Mesendoderm (in vitro differentiated cells): ENCODE measurements at regions not wholly inside any gene's neighbourhood (a gene's known extent, or its start where the extent isn't known, plus 50 kb on each side); places are given as distances from the start of the nearest gene placed in this dataset.

Experiments used
- DNase-seq: peaks from one replicate; pipeline ENCODE4 v3.0.0; 2013
- H2AK5ac ChIP-seq: 2 replicates; pipeline ENCODE4 v1.6.1; 2013; ENCODE audit warnings: low read length, inconsistent platforms
- H2BK120ac ChIP-seq: 2 replicates; pipeline ENCODE4 v1.6.1; 2013; ENCODE audit warnings: low read depth, mild to moderate bottlenecking, low read length, moderate library complexity, mixed read lengths
- H2BK15ac ChIP-seq: replicated peaks from 2 replicates; pipeline ENCODE4 v1.6.1; 2013; ENCODE audit warnings: low read depth, mild to moderate bottlenecking, moderate library complexity
- H2BK5ac ChIP-seq: 2 replicates; pipeline ENCODE4 v1.6.1; 2013; ENCODE audit warnings: low read length, inconsistent platforms
- H3K18ac ChIP-seq: 2 replicates; pipeline ENCODE4 v1.6.1; 2013; ENCODE audit warnings: mild to moderate bottlenecking, low read length, mixed read lengths
- H3K23ac ChIP-seq: one replicate; pipeline ENCODE4 v1.6.1; 2013; ENCODE audit warnings: low read length
- H3K27ac ChIP-seq: 2 replicates; pipeline ENCODE4 v1.5.1; 2013; ENCODE audit warnings: low read depth, mild to moderate bottlenecking, inconsistent platforms, low read length, moderate library complexity
- H3K27me3 ChIP-seq: 2 replicates; pipeline ENCODE4 v1.6.1; 2013; ENCODE audit warnings: low read length, control low read depth, mild to moderate bottlenecking, inconsistent platforms; ENCODE audit not compliant: insufficient read depth, poor library complexity
- H3K36me3 ChIP-seq: 2 replicates; pipeline ENCODE4 v1.6.1; 2013; ENCODE audit warnings: low read length, inconsistent platforms; ENCODE audit not compliant: control insufficient read depth, insufficient read depth
- H3K4ac ChIP-seq: one replicate; pipeline ENCODE4 v1.6.1; 2013; ENCODE audit warnings: low read depth, mild to moderate bottlenecking, low read length, moderate library complexity
- H3K4me1 ChIP-seq: 2 replicates; pipeline ENCODE4 v1.6.1; 2013; ENCODE audit warnings: low read depth, low read length, inconsistent platforms; ENCODE audit not compliant: control insufficient read depth
- H3K4me2 ChIP-seq: 2 replicates; pipeline ENCODE4 v1.6.1; 2013; ENCODE audit warnings: low read length
- H3K4me3 ChIP-seq: 2 replicates; pipeline ENCODE4 v1.5.1; 2013; ENCODE audit warnings: mild to moderate bottlenecking, low read length
- H3K56ac ChIP-seq: one replicate; pipeline ENCODE4 v1.6.1; 2013; ENCODE audit warnings: low read length
- H3K79me1 ChIP-seq: 2 replicates; pipeline ENCODE4 v1.6.1; 2013; ENCODE audit warnings: low read length, inconsistent platforms
- H3K79me2 ChIP-seq: 2 replicates; pipeline ENCODE4 v1.6.1; 2013; ENCODE audit warnings: mild to moderate bottlenecking, low read length; ENCODE audit not compliant: control insufficient read depth, insufficient read depth
- H3K9ac ChIP-seq: 2 replicates; pipeline ENCODE4 v1.6.1; 2013; ENCODE audit warnings: low read length, inconsistent platforms
- H4K5ac ChIP-seq: one replicate; pipeline ENCODE4 v1.6.1; 2013; ENCODE audit warnings: low read length
- H4K8ac ChIP-seq: one replicate; pipeline ENCODE4 v1.6.1; 2013; ENCODE audit warnings: low read depth, mild to moderate bottlenecking, control low read depth, low read length, moderate library complexity
- whole genome bisulfite sequencing: extraction: QIAGEN DNeasy Blood & Tissue Kit; methylation state at CpG from one replicate; pipeline ENCODE4 v1.1.7; 2013; ENCODE audit warnings: low lambda C conversion rate, missing lambda C conversion rate; ENCODE audit not compliant: insufficient coverage; ENCODE audit errors: extremely low coverage; 5-methylcytosine and 5-hydroxymethylcytosine counted together

GRCh38 chr10:53387562-53387961, 615.0 kb upstream of the MBL2 start:
- Histone ChIP-seq H2BK5ac (no peak overlapping the region), H3K23ac (no peak overlapping the region), H2AK5ac (no peak overlapping the region), H3K4ac (no peak overlapping the region), H3K56ac (no peak overlapping the region), H3K4me2 (no peak overlapping the region), H3K79me2 (no peaks in the 10 kb centered on the region), H3K27ac (no peak overlapping the region), H2BK15ac (no peak overlapping the region), H2BK120ac (no peak overlapping the region), H3K4me3 (no peak overlapping the region), H4K8ac (no peak overlapping the region), H3K9ac (no peak overlapping the region), H3K27me3 (no peaks in the 10 kb centered on the region), H3K4me1 (no peaks in the 10 kb centered on the region), H3K79me1 (no peaks in the 10 kb centered on the region), H3K18ac (no peak overlapping the region), H3K36me3 (no peaks in the 10 kb centered on the region), H4K5ac (no peak overlapping the region)
- no CpG with 5 or more reads among the region's 4 CpGs for WGBS
- DNase-seq = no peak

GRCh38 chr10:53382543-53382942, 610.0 kb upstream of the MBL2 start:
- H3K27me3 ChIP-seq = no peaks in the 10 kb centered on the region
- H3K18ac ChIP-seq = no peak overlapping the region
- H3K4me3 ChIP-seq = no peak overlapping the region
- H4K5ac ChIP-seq = no peak overlapping the region
- DNase-seq = no peak
- H2BK5ac ChIP-seq = no peak overlapping the region
- H3K79me2 ChIP-seq = no peaks in the 10 kb centered on the region
- no peak overlapping the region for H2AK5ac ChIP-seq
- H3K4me1 ChIP-seq = no peaks in the 10 kb centered on the region
- no peak overlapping the region for H3K56ac ChIP-seq
- H4K8ac ChIP-seq = no peak overlapping the region
- H3K9ac ChIP-seq = no peak overlapping the region
- H3K36me3 ChIP-seq = no peaks in the 10 kb centered on the region
- no peak overlapping the region for H3K27ac ChIP-seq
- no peaks in the 10 kb centered on the region for H3K79me1 ChIP-seq
- H3K4me2 ChIP-seq = no peak overlapping the region
- no peak overlapping the region for H2BK15ac ChIP-seq
- no CpG with 5 or more reads among the region's 3 CpGs for WGBS
- H3K4ac ChIP-seq = no peak overlapping the region
- no peak overlapping the region for H3K23ac ChIP-seq
- no peak overlapping the region for H2BK120ac ChIP-seq

GRCh38 chr10:53379956-53380355, 607.4 kb upstream of the MBL2 start:
- H2AK5ac ChIP-seq = no peak overlapping the region
- H3K4me2 ChIP-seq = no peak overlapping the region
- H3K4ac ChIP-seq = no peak overlapping the region
- H3K79me1 ChIP-seq = no peaks in the 10 kb centered on the region
- no peaks in the 10 kb centered on the region for H3K36me3 ChIP-seq
- no peak overlapping the region for H3K23ac ChIP-seq
- no peaks in the 10 kb centered on the region for H3K79me2 ChIP-seq
- H3K56ac ChIP-seq = no peak overlapping the region
- H4K5ac ChIP-seq = no peak overlapping the region
- WGBS = no CpG with 5 or more reads among the region's 1 CpG
- no peaks in the 10 kb centered on the region for H3K27me3 ChIP-seq
- no peak overlapping the region for H3K18ac ChIP-seq
- no peak overlapping the region for H3K4me3 ChIP-seq
- H3K9ac ChIP-seq = no peak overlapping the region
- no peak overlapping the region for H2BK5ac ChIP-seq
- no peak for DNase-seq
- no peak overlapping the region for H2BK15ac ChIP-seq
- no peak overlapping the region for H4K8ac ChIP-seq
- H2BK120ac ChIP-seq = peak overlapping the region; percentile 51
- no peak overlapping the region for H3K27ac ChIP-seq
- no peaks in the 10 kb centered on the region for H3K4me1 ChIP-seq

- H3K4me1 ChIP-seq = no peaks in the 10 kb centered on the region
- no peak overlapping the region for H3K23ac ChIP-seq
- no CpG with 5 or more reads among the region's 4 CpGs for WGBS
- no peaks in the 10 kb centered on the region for H3K27me3 ChIP-seq
- H3K4me3 ChIP-seq = no peak overlapping the region
- H3K79me2 ChIP-seq = no peaks in the 10 kb centered on the region
- no peak overlapping the region for H3K27ac ChIP-seq
- H3K18ac ChIP-seq = no peak overlapping the region
- H4K8ac ChIP-seq = no peak overlapping the region
- no peak overlapping the region for H3K4me2 ChIP-seq
- no peak for DNase-seq
- no peak overlapping the region for H2BK5ac ChIP-seq
- no peak overlapping the region for H3K9ac ChIP-seq
- H3K56ac ChIP-seq = no peak overlapping the region
- no peak overlapping the region for H2AK5ac ChIP-seq
- no peak overlapping the region for H2BK15ac ChIP-seq
- no peak overlapping the region for H2BK120ac ChIP-seq
- H3K36me3 ChIP-seq = no peaks in the 10 kb centered on the region
- H3K79me1 ChIP-seq = no peaks in the 10 kb centered on the region
- no peak overlapping the region for H3K4ac ChIP-seq
- H4K5ac ChIP-seq = no peak overlapping the region
Observed at GRCh38 chr10:53370347-53370746, 597.8 kb upstream of the MBL2 start.

GRCh38 chr10:53361936-53362335, 589.4 kb upstream of the MBL2 start:
- Histone ChIP-seq H3K23ac (no peak overlapping the region), H3K56ac (no peak overlapping the region), H3K27ac (no peak overlapping the region), H3K27me3 (no peaks in the 10 kb centered on the region), H3K4ac (peak overlapping the region; percentile 81), H3K79me2 (no peaks in the 10 kb centered on the region), H3K4me3 (no peak overlapping the region), H2BK120ac (peak overlapping the region; percentile 97), H3K79me1 (no peaks in the 10 kb centered on the region), H4K8ac (peak overlapping the region; percentile 2), H3K9ac (no peak overlapping the region), H3K4me2 (no peak overlapping the region), H2BK15ac (peak overlapping the region; percentile 36), H2BK5ac (no peak overlapping the region), H4K5ac (no peak overlapping the region), H3K36me3 (no peaks in the 10 kb centered on the region), H3K4me1 (peaks cover 4% of the 10 kb centered on the region), H3K18ac (peak overlapping the region; percentile 92), H2AK5ac (no peak overlapping the region)
- WGBS = no CpG with 5 or more reads among the region's 2 CpGs
- DNase-seq = no peak

- Histone ChIP-seq H4K8ac (no peak overlapping the region), H3K4me1 (peaks cover 4% of the 10 kb centered on the region), H3K79me2 (no peaks in the 10 kb centered on the region), H4K5ac (no peak overlapping the region), H3K79me1 (no peaks in the 10 kb centered on the region), H2BK120ac (peak overlapping the region; percentile 61), H3K36me3 (no peaks in the 10 kb centered on the region), H3K4me2 (no peak overlapping the region), H3K4ac (no peak overlapping the region), H3K27me3 (no peaks in the 10 kb centered on the region), H2BK15ac (no peak overlapping the region), H2AK5ac (no peak overlapping the region), H3K9ac (no peak overlapping the region), H2BK5ac (no peak overlapping the region), H3K56ac (no peak overlapping the region), H3K23ac (no peak overlapping the region), H3K27ac (no peak overlapping the region), H3K18ac (no peak overlapping the region), H3K4me3 (no peak overlapping the region)
- WGBS = no CpG with 5 or more reads among the region's 1 CpG
- DNase-seq = no peak
Observed at GRCh38 chr10:53361281-53361680, 588.7 kb upstream of the MBL2 start.
